Vagina (tissue), 2 donors: ENCODE measurements at regions not wholly inside any gene's neighbourhood (a gene's known extent, or its start where the extent isn't known, plus 50 kb on each side); places are given as distances from the start of the nearest gene placed in this dataset.
"Not testable (repeated sequence)": the region's sequence is repeated elsewhere in the genome, so short reads cannot be mapped to it uniquely, and the experiment has no call there.

Experiments
- CTCF ChIP-seq, 3 experiments: fragments of 450-650 bp in 2 of 3; fragments of 200-600 bp in 1 of 3; sonication (generic) in 1 of 3; IDR thresholded peaks; one replicate each; pipeline ENCODE4 v1.5.1; 2017 to 2019; ENCODE audit warnings: antibody characterized with exemption in 3 of 3, mild to moderate bottlenecking in 2 of 3, moderate library complexity in 2 of 3
- POLR2A ChIP-seq, 2 donors: fragments of 450-650 bp; IDR thresholded peaks; one replicate each; pipeline ENCODE4 v1.6.1; 2017; ENCODE audit warnings: antibody characterized with exemption in 2 of 2, mild to moderate bottlenecking in 2 of 2, moderate library complexity in 2 of 2

GRCh38 chr15:84157056-84157632, 78.4 kb upstream of the GOLGA6L4 start:
- TF ChIP-seq CTCF, POLR2A (IDR thresholded peaks at IDR 0.05): not testable (repeated sequence)
